ENCODE measurements at regions not wholly inside any gene's neighbourhood (a gene's known extent, or its start where the extent isn't known, plus 50 kb on each side); places are given as distances from the start of the nearest gene placed in this dataset.

DNA sequence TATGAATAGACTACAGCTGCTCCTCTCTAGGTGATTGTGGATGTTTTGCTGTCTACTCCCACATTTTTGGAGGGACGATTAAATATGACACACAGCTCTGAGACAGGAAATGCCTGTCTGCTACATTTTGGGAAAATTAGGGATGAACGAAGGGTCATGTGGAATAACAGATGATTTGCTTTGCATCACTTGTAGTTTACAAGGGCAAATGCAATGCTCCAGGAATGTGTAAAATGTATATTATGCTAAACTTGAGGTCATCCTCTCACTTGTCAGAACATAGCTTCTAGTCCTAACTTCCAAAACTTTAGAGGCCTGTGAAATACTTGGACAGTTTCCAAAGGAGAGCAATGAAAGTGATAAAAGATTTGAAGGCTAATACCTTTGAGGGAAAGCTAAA, 284.2 kb upstream of the DACH1 start:
- no peak for DNase-seq

DNA sequence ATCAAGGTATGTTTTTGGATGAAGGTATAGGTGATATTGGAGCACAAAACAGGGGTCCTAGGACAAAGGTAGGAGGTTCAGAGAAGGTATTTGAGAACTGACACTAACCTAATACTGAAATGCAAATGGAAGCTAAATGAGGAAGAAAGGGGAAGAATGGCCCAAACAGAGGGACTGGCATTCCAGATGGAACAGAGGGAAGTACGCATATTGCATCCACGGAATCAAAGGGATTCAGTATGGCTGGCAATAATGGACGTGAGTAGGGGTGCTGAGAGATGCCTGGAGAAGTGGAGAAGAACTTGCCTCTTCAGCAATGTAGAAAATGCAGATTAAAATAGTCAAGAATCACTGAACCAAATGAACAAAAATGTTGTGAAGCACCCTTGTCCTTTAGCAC, 283.5 kb upstream of the DACH1 start:
- no peak for DNase-seq

DNA sequence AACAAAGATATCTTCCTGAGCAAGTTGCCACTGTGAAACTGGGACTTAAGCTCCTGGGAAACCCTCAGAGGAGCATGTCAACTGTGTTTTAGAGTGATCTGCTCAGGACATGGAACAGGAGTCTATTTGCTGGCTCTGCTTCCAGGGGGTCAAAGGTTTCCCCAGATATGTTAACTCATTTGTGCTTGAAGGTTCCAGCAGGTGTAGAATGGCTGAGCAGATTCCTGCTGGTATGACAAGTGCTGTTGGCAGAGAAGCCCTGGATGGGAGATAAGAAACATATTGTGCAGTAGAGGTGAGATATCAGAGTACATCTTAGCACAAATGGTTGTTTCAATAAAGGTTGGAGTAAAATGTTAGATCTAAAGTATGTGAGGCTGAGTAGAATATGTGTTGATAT, 282.7 kb upstream of the DACH1 start:
- DNase-seq = no peak

DNA sequence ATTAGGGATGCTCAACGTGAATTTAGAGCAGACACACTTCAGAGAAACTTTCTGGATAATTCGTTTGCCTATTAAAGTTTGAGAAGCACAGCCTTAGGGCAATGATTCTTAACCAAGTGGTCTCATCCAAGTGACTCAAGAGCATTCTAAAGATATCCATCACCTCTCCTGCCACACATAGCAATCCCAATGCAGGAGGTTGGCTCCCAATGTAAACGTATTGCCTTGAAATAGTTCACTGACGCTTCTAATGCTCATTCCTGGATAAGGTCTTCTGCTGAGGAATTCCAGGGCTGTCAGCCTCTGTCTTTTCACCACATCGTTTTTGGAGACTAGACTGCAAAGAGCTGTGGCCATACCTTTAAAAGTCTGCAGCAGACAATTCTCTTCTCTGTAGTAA, 279.8 kb upstream of the DACH1 start:
- no peak for DNase-seq

DNA sequence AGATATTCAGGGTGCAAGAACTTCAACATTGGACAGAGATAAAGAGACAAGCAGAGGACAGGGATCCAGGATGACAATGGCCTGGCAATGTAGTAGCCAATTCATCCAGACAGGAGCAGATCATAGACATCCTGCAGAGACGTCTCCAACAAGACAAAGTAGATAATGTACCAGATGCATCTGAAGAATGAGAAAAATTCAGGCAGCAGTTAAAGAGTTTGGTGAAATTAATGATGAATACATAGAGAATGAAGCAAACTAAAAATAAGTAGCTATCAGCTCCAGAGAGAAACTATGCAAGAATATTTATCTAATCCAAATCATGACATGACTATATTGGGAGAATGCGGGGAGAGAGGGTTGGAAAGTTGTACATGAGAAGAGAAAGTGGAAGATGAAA, 278.4 kb upstream of the DACH1 start:
- no peak for DNase-seq

DNA sequence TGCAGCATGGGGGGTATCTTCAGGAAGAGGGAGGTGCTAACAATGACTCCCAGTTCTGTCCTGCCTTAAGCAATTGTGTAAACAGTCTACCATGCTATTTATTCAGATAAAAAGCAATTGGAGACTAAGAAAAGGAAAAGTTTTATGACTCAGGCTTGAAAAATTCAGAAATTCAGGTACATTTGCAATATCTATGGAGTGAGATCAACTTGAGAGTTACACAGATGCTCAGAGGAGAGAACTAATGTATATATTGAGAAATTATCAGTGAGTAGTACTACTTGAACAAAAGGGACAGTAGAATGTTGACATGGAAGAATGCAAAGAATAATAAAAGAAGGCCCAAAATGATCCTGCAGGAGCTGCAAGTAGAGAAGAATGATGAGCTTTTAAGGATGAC, 277.6 kb upstream of the DACH1 start:
- DNase-seq = no peak

DNA sequence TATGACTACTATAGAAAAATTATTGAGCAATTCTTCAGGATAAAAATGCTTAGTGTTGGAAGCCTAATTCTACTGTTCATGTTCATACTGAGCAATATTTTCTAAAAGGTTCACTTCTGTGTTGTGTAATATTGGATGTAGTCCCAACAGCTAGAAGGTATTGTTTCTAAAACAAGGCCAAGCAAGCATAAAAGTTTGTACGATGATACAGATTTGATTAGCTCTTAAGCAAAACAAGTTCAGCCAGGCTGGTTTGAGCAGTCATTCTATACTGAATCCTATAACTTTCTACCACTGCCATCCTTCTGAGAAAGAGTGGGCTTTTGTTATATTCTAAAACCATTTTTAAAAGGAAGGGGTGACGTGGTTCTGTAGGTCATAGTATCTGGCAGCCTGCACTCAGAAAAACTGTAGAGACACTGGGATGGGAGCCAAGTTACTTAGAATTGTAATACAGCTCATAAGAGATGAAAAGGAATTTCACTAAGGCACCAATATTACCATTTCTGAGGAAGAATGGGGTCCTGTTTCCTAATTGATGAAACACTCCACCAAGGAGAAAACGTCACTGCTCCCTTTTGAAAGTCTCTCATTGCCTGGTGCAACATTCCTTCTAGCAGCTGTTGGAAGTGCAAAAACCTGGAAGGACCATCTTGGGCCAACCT, 275.0 kb upstream of the DACH1 start:
- no peak for DNase-seq

DNA sequence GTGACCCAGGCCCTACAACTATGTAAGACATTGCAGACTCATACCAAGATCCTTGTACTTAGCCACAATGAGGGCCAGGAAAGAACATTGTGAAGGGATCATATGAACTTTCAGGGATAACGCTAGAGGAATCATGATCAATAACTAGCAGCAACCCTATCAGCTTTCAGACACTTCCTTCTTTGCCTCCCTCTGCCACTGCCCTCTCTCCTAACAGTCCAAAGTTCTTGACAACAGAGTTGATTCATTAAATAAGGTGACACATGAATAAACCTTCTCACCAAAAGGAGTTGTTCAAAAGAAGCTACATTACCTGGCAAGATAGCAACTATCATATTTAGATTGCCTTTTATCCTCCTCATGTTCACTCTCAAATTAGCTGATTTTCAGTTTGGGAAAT, 272.2 kb upstream of the DACH1 start:
- no peak for DNase-seq

DNA sequence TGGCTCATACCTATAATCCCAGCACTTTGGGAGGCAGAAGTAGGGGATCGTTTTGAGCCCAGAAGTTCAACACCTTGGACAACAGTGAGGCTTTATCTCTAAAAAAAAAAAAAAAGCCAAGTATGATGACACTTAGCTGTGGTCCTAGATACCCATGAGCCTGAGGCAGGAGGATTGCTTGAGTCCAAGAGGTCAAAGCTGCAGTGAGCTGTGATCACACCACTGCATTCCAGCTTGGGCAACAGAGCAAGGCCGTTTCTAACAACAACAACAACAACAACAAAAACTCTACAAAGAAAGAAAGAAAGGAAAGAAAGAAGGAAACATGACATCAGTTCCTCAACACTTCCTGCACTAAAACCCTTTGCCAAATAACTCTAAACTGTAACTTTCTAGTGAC, 265.1 kb upstream of the DACH1 start:
- DNase-seq = no peak

DNA sequence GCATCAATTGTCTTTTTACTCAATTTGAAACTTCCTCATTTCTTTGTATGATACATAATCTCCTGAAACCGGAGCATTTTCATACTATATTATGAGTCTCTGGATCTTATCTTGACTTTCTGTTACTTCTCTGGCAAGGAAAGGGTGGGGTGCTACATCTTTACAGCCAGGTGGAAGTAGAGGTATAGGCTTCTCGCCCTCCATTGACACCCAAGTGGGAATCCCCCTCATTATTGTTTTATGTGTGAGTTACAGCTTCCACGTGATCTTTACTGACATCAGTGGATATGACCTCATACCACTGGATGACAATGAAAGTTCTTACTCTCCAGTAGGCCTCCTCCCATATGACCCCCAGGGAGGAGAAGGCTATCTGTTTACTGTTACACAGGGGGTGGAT, 262.1 kb upstream of the DACH1 start:
- DNase-seq = no peak

DNA sequence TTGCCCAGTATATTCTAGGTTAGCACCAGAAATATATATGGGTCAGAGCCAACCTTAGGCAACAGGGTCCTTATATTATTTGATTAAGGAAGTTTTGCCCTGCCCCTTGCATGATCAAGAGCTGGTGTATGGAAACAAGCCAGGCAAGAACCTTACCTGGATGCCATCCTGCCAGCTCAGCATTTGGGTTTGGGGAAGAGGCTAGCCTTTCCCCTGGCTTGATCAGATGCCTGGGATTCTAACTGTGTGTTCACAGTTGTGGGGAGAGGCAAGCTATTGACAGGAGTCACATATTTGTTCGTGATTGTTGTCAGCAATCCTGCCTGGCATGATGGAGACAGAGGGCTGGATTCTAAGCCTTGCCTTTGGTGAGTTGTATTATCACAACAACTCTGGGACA, 260.0 kb upstream of the DACH1 start:
- DNase-seq = no peak

DNA sequence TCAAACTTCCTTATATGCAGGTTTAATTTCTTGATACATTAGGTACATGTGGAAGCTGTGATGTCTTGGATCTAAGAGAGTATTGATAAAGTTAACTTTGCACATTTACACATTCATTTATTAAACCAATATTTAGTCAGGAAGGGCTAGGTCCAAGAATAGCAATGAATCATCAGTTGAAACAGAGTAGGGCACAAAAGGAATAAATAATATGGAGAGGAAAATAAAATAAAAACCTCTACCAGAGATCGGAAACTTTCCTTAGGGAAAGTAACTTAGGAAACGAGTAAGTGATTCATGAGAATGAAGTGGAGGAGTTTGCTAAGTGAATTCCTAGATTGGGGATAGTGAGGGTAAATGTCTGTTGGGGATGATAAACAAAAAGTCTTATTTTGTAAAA, 259.4 kb upstream of the DACH1 start:
- no peak for DNase-seq

DNA sequence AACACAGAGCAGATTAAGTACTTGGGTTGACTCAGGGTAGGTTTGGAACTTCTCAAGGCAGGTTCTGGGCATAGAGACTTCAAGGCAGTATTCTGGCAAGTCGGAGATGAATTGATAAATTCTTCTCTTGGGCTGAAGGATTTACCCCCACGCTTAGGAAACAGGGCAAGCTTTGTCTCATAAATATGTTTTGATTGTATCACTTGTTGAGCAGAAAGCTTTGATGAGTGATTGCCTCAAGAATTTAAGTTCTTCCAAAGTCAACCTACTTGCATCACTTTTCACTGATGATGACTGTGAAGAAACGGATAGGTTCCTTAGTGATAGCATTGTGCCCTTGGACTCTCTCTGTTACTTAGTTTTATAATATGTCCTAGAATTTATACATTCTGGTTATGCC, 258.6 kb upstream of the DACH1 start:
- no peak for DNase-seq

DNA sequence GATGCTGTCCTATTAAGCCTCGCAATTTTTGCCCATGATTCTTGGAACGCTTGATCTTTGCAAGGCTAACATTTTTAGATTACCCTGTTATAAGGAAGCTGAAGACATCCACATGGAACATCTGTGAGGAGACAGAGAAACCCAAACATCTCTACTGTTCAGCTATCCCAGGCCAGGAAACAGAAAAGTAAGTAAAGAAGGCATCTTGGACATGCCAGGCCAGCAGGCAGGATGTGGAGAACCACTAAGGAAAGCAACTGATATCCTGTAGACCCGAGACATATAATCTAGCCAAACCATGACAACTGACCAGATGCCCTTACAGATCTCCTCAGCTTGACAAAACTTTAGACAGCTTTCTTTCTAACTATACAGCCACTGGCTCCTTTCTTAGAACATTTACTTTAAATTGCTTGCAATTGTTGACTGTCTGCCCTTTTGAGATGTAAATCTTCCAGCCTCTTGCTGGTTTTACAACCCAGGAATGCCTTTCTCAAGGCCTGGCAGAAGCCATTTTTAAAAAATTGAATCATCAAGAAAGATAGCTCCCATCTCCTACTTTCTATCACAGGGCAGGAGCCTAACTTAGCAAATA, 255.8 kb upstream of the DACH1 start:
- no peak for DNase-seq

DNA sequence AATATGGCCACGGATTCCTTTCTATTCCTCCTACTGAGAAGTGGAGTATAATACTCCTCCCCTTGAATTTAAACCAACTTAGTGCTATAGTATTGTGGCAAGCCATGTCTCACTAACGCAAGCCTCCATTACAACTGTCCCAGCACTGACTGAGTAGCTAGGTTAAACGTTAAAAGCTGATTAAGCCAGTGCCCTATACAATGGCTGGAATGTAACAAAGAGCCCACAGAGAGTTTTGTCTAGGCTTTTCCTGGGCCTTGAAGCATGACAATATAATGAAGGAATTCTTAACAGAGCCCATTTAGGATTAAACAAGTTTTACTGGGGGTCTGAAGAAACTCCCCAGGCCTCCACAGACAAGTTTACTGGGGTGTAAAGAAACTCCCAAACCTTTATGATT, 254.5 kb upstream of the DACH1 start:
- DNase-seq = no peak

DNA sequence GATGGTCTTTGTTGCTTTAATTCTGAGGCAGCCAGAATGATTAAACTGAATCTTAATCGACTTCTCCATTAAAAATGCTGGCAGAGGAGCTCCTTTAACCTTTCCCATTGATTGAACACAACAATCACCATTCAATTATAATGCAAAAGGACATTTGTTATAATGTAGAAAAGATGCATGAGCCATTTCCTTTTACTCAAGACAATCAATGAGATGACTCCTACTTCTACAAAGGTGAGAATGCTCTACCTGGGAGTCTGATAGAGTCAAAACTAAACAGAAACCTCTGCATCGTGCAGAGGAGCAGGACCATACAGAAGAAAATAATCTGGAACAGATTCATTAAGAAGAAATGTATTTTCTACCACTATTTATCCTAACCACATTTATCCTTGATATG, 253.6 kb upstream of the DACH1 start:
- no peak for DNase-seq

DNA sequence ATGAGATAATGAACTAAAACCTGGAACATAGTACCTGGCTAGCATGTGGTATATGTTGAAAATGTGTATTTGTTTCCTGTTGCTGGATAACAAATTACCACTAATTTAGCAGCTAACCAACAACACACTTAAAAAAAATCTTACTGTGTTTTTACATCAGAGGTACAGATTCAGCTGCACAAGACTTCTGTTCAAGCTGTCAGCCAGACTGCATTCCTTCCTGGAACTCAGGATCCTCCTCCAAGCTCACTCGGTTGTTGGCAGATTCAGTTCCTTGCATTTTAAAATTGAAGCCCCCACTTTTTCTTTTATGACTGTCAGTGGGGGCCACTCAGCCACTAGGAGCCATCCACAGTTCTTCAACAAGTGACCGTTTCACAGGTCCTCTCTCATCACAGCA, 246.9 kb upstream of the DACH1 start:
- no peak for DNase-seq

DNA sequence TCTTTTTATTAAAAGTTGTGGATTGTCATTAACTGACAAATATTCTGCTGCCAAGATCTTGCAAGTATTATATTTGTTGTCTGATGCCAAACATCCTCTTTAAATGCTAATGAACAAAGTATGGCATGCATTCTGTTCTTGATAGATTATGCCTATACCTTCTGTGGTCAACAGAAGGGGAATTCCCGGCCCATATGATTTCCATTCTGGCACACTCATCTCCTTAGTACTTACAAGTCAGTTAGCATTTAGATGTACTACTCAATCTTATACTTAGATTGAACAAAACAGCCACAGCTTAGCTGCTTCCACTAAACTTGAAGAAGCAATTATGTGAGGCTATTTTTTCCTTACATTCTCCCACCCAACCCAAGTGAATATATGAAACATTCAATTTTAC, 246.1 kb upstream of the DACH1 start:
- no peak for DNase-seq

DNA sequence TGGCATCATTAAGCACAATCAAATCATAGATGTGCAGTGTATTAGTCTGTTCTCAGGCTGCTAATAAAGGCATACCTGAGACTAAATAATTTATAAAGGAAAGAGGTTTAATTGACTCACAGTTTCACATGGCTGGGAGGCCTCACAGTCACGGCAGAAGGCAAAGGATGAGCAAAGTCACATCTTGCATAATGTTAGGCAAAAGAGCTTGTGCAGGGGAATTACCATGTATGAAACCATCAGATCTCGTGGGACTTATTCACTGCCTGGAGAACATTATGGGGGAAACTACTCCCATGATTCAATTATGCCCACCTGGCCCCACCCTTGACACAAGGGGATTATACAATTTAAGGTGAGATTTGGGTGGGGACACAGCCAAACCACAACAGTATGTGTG, 245.2 kb upstream of the DACH1 start:
- DNase-seq = no peak

DNA sequence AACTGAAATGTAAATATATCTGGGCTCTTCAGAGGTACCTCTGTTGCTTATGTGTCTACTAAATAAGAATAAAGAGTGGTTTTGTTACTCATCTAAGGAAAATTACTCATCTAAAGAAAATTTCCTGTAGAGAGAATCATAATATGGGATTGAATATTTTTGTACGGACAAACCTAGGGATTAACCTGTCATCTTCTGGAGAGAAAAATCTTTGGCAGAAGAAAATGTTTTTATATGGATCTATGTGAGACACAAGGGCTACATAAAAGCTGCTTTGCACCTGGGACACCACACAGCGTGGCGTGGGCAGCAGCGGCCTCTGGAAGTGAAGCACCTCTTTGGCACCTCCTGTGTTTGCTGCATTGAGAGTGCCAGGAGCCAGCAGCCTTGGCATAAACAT, 242.9 kb upstream of the DACH1 start:
- no peak for DNase-seq

DNA sequence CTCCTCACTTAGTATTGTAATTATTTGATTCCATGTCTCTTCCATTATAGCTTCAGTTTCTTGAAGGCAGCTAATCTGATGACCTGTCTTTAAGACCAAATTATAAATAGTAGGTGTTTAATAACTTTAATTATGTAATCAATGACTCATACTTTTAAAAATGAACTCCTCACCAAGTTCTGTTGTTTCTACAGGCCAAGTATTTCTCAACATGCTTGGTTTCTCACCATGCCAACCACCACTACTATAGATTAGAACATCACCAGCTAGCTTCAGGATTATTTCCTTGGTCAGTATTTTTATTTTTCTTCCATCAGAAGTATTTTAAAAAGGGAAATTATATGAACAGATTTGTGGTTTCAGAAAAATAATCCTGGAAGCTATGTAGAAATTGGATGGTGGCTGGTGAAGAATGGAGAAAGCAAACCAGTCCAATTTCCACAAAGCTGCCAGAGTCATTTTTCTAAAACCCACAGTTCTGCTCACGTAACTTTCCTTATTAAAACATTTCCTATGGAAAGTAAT, 237.7 kb upstream of the DACH1 start:
- no peak for DNase-seq

DNA sequence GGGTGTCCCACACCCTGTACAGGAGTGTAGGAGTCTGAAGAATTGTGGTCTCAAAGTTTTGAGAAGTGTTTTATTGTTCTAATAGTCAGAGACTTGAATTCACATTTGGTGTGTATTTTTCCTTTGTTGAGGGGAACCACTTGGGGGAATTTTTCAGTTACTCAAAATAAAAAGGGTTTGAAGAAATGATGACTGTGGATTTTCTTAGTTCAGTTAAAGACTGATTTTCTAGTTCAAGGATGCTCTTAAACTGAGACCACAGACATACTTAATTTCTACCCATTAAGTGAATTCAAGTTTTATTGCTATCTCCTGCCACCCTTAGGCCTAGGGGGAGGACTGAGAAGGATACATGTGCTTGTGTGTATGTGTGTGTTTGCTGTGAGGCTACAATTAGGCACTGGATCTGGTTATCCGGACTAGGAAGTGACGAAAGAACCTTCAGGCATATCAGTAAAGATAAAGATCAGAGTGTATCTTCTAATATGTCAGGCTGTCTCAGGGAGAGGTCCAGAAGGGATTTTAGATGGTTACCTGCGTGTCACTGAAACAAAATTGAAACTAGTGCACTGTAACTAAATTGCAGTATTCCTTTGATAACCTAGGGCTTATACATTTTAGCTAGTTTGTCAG, 234.9 kb upstream of the DACH1 start:
- DNase-seq = no peak

DNA sequence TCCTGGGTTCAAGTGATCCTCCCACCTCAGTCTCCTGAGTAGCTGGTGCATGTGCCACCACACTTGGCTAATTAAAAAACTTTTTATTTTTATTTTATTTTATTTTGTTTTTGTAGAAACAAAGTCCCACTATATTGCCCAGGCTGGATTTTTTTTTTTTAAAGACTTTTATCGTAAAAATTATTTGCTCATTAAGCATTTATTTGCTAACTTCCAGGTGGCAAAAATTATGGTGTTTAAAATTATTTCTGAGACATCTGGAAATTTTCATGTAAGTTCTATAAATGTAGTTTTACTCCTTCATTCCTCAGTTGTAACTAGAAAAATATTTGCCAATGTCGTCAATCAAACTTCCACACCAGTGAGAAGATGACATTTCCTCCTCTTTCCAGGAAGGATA, 233.3 kb upstream of the DACH1 start:
- no peak for DNase-seq

DNA sequence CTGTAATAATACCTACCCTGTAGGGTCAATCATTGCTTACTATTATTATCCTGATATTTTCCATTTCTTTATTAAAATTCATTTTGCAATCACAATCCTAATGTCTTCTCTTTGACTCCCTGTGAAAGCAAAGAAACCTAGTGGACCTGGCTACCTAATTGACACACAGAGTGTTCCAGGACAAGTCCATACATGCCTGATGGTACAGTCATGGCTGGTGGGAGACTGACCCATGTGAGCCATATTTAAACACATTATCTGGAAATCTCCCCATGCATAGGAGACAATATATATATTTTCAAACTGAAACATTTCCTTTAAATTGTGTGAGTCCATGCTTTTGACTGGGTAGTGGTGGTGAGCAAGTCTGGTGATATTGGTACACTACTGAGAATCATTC, 230.6 kb upstream of the DACH1 start:
- DNase-seq = no peak

DNA sequence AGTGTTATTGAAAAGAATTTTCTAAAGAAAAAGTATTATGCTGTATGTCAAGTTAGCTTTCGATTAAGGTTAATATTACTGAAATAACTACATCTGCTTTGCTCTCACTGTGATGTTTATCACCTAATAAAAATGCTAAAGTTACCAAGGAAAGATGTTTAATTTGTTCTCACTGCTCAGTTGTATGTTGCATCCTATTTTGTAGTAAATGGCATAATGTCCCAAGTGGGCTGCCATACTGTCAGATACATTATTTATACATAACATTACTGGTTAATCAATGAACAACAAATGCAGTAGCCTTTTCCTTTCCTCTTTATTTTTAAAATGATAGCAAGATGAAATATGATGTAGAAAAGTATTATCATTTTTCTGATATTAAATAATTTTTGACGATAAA, 226.3 kb upstream of the DACH1 start:
- DNase-seq = no peak

All from effector CD8-positive, alpha-beta T cell (primary cell).